Neuronal stem cell (in vitro differentiated cells): ENCODE measurements at regions not wholly inside any gene's neighbourhood (a gene's known extent, or its start where the extent isn't known, plus 50 kb on each side); places are given as distances from the start of the nearest gene placed in this dataset.

Source experiments
- DNase-seq: peaks from one replicate; pipeline ENCODE4 v3.0.0-alpha.2; 2013; ENCODE audit warnings: low spot score
- H2AFZ ChIP-seq: one replicate; pipeline ENCODE4 v1.6.1; 2013; ENCODE audit warnings: mild to moderate bottlenecking, low read length, inconsistent platforms
- H2AK5ac ChIP-seq: 2 replicates; pipeline ENCODE4 v1.6.1; 2013; ENCODE audit warnings: low read depth, mild to moderate bottlenecking, inconsistent platforms, low read length, moderate library complexity, mixed read lengths
- H2BK120ac ChIP-seq: 2 replicates; pipeline ENCODE4 v1.6.1; 2013; ENCODE audit warnings: low read depth, mild to moderate bottlenecking, inconsistent platforms, low read length, moderate library complexity, mixed read lengths
- H2BK12ac ChIP-seq: one replicate; pipeline ENCODE4 v1.6.1; 2013; ENCODE audit warnings: low read length, inconsistent platforms
- H2BK15ac ChIP-seq: 2 replicates; pipeline ENCODE4 v1.6.1; 2013; ENCODE audit warnings: mild to moderate bottlenecking, low read length, inconsistent platforms, mixed read lengths
- H2BK5ac ChIP-seq: one replicate; pipeline ENCODE4 v1.6.1; 2013; ENCODE audit warnings: inconsistent platforms, mild to moderate bottlenecking, low read length, moderate library complexity
- H3K14ac ChIP-seq: one replicate; pipeline ENCODE4 v1.6.1; 2013; ENCODE audit warnings: low read length, inconsistent platforms
- H3K18ac ChIP-seq: 2 replicates; pipeline ENCODE4 v1.6.1; 2013; ENCODE audit warnings: low read length, inconsistent platforms
- H3K23ac ChIP-seq: 2 replicates; pipeline ENCODE4 v1.6.1; 2013; ENCODE audit warnings: low read depth, mild to moderate bottlenecking, mixed read lengths, low read length, inconsistent platforms; ENCODE audit not compliant: poor library complexity
- H3K27ac ChIP-seq: replicated peaks from 3 replicates; pipeline ENCODE4 v1.5.1; 2013; ENCODE audit warnings: low read length, inconsistent platforms
- H3K27me3 ChIP-seq, 3 experiments: 2 replicates each; pipeline ENCODE4 v1.6.1; 2013; ENCODE audit warnings: low read length in 3 of 3, mild to moderate bottlenecking in 2 of 3, inconsistent platforms in 1 of 3, low read depth in 1 of 3, mixed read lengths in 1 of 3, moderate library complexity in 1 of 3; ENCODE audit not compliant: control insufficient read depth in 3 of 3, insufficient read depth in 3 of 3
- H3K36me3 ChIP-seq, 2 donors: replicated peaks in 1 of 2; 2 replicates each; pipeline ENCODE4 v1.6.1; 2013; ENCODE audit warnings: low read length in 2 of 2; ENCODE audit not compliant: control insufficient read depth in 2 of 2, insufficient read depth in 2 of 2
- H3K4ac ChIP-seq: 2 replicates; pipeline ENCODE4 v1.6.1; 2013; ENCODE audit warnings: inconsistent platforms, mild to moderate bottlenecking, low read length, moderate library complexity
- H3K4me1 ChIP-seq, 2 donors: 1 replicate in 1 of 2; 2 replicates in 1 of 2; pipeline ENCODE4 v1.6.1; 2013; ENCODE audit warnings: low read length in 2 of 2, low read depth in 1 of 2; ENCODE audit not compliant: control insufficient read depth in 2 of 2, insufficient read depth in 1 of 2
- H3K4me2 ChIP-seq: one replicate; pipeline ENCODE4 v1.6.1; 2013; ENCODE audit warnings: mild to moderate bottlenecking, low read length, inconsistent platforms; ENCODE audit not compliant: insufficient read depth, poor library complexity, severe bottlenecking
- H3K4me3 ChIP-seq, 2 donors: 2 replicates each; pipeline ENCODE4 v1.5.1; 2013; ENCODE audit warnings: low read length in 2 of 2, mild to moderate bottlenecking in 2 of 2, inconsistent platforms in 1 of 2, moderate library complexity in 1 of 2
- H3K79me1 ChIP-seq: one replicate; pipeline ENCODE4 v1.6.1; 2013; ENCODE audit warnings: low read depth, mild to moderate bottlenecking, inconsistent platforms, low read length, moderate library complexity
- H3K9ac ChIP-seq: one replicate; pipeline ENCODE4 v1.6.1; 2013; ENCODE audit warnings: mild to moderate bottlenecking, low read depth, low read length, inconsistent platforms; ENCODE audit not compliant: poor library complexity
- H3K9me3 ChIP-seq, 2 donors: replicated peaks in 1 of 2; 2 replicates each; pipeline versions ENCODE3 to v1.6.1; 2013; ENCODE audit warnings: low read length in 2 of 2, mild to moderate bottlenecking in 2 of 2, inconsistent platforms in 1 of 2, low read depth in 1 of 2, mixed read lengths in 1 of 2, moderate library complexity in 1 of 2; ENCODE audit not compliant: control insufficient read depth in 2 of 2, insufficient read depth in 1 of 2
- H4K8ac ChIP-seq: one replicate; pipeline ENCODE4 v1.6.1; 2013; ENCODE audit warnings: low read depth, mild to moderate bottlenecking, inconsistent platforms, low read length, moderate library complexity
- H4K91ac ChIP-seq: one replicate; pipeline ENCODE4 v1.6.1; 2013; ENCODE audit warnings: low read length, low read depth, mild to moderate bottlenecking, inconsistent platforms; ENCODE audit not compliant: poor library complexity
- WGBS, 2 donors: extraction: QIAGEN DNeasy Blood & Tissue Kit; methylation state at CpG; one replicate each; pipeline ENCODE4 v1.1.7; 2013; ENCODE audit warnings: missing lambda C conversion rate in 2 of 2, mixed read lengths in 1 of 2; ENCODE audit not compliant: insufficient read length in 2 of 2, insufficient replicate concordance in 1 of 2; ENCODE audit errors: extremely low coverage in 2 of 2; 5-methylcytosine and 5-hydroxymethylcytosine counted together

DNA sequence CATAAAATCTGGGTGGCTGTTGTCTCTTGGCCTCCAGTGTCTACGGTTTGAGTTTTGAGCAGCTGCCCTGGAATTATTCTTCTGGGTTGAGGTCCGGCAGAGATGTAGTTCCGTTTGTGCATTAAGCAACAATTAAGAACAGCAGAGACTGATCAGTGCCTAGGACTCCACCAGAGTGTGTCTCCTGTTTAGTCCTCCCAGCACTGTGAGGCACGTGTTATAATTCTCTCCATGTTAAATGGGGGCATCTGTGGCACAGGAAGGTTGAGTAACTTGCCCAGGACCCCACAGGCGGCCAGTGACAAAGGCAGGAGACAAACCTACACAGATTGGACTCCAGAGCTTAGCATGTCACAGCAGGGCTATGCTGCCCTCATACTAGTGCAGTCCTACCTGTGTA, 225.1 kb downstream of the CBLN1 start:
- Histone ChIP-seq H3K14ac (no peak overlapping the region), H3K4me3 (no peak overlapping the region), H2AK5ac (no peak overlapping the region), H3K27ac (no peak overlapping the region), H3K4me1 (peaks cover 0 to 10% of the 10 kb centered on the region in 2 donors), H3K9ac (no peak overlapping the region), H2BK120ac (no peak overlapping the region), H3K79me1 (no peaks in the 10 kb centered on the region), H3K4ac (no peak overlapping the region), H4K8ac (no peak overlapping the region), H2BK15ac (no peak overlapping the region), H2AFZ (no peak overlapping the region), H2BK5ac (no peak overlapping the region), H4K91ac (no peak overlapping the region), H3K9me3 (no peaks in the 10 kb centered on the region), H3K27me3 (no peaks in the 10 kb centered on the region), H3K18ac (no peak overlapping the region), H3K36me3 (no peaks in the 10 kb centered on the region), H3K23ac (no peak overlapping the region), H3K4me2 (no peak overlapping the region), H2BK12ac (no peak overlapping the region)
- no CpG with 5 or more reads among the region's 5 CpGs for WGBS, 2 donors
- no peak for DNase-seq

DNA sequence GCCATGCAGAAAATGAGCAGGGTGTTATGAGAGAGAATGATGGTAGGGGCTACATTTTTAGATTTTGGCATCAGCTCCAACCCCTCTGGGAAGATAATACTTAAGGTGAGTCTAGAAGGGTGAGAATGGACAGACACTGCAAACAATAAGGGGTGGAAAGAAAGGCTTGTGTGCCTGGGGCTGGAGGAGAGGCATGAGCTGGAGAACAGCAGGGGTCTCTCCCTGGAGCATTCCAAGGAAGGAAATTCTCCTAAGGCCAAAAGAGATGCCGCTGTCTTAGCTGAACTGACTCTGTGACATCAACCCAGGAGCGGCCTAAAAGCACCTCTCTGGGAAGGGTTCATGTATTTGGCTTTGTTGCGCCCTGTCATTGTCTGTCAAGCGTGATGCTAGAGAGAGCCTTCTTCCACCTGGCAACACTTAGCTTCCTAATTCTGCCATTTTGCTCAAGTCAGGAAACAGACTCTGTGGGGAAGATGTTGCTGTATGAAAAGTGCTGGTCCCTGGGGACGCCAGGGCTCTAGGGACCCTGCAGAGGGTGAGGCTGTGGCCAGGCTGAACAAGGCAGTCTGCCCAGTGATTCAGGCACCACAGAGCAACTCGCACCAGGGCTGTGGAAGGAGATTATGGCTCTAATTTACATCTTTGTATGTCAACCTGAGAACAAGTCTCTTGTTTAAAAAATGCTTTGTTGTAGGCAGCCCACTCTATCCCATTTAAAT, 225.7 kb downstream of the CBLN1 start:
- H3K36me3 ChIP-seq = no peaks in the 10 kb centered on the region
- H3K9me3 ChIP-seq = no peaks in the 10 kb centered on the region
- H3K18ac ChIP-seq = peak overlapping the region; percentile 15
- no peak for DNase-seq
- peaks cover 0 to 10% of the 10 kb centered on the region in 2 donors for H3K4me1 ChIP-seq
- H2BK5ac ChIP-seq = no peak overlapping the region
- no peak overlapping the region for H2AFZ ChIP-seq
- no CpG with 5 or more reads among the region's 6 CpGs for WGBS, 2 donors
- H3K79me1 ChIP-seq = no peaks in the 10 kb centered on the region
- no peak overlapping the region for H3K14ac ChIP-seq
- no peak overlapping the region for H3K4me3 ChIP-seq
- no peak overlapping the region for H3K4ac ChIP-seq
- no peak overlapping the region for H3K9ac ChIP-seq
- H3K23ac ChIP-seq = no peak overlapping the region
- no peak overlapping the region for H3K27ac ChIP-seq
- H3K4me2 ChIP-seq = no peak overlapping the region
- no peak overlapping the region for H2BK12ac ChIP-seq
- no peak overlapping the region for H4K91ac ChIP-seq
- no peaks in the 10 kb centered on the region for H3K27me3 ChIP-seq
- no peak overlapping the region for H2AK5ac ChIP-seq
- H2BK120ac ChIP-seq = no peak overlapping the region
- H4K8ac ChIP-seq = no peak overlapping the region
- no peak overlapping the region for H2BK15ac ChIP-seq

DNA sequence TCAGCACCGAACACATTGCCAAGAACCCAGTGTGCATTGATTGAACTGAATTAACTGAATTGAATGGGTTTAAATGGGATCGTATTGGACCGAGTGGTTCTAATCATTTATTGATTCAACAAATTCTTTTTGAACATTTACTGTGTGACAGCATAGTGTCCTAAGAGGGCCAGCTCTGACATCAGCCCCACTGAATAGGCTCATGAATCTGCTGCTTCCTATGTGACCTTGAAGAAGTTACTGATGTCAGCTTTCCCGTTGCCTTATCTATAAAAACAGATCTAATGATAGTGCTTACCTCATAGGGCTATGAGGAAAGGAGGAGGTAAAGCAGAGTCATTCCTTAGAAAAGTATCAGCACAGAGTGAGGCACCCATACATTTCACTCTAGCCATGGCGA, 226.3 kb downstream of the CBLN1 start:
- H2AFZ ChIP-seq = no peak overlapping the region
- no peak overlapping the region for H2BK15ac ChIP-seq
- H4K8ac ChIP-seq = no peak overlapping the region
- H3K9me3 ChIP-seq = no peaks in the 10 kb centered on the region
- H2BK12ac ChIP-seq = no peak overlapping the region
- no CpG with 5 or more reads among the region's 5 CpGs for WGBS, 2 donors
- H3K27ac ChIP-seq = no peak overlapping the region
- no peaks in the 10 kb centered on the region for H3K27me3 ChIP-seq
- H2AK5ac ChIP-seq = no peak overlapping the region
- H2BK120ac ChIP-seq = no peak overlapping the region
- H3K9ac ChIP-seq = no peak overlapping the region
- peaks cover 0 to 10% of the 10 kb centered on the region in 2 donors for H3K4me1 ChIP-seq
- H3K4me2 ChIP-seq = no peak overlapping the region
- H3K14ac ChIP-seq = no peak overlapping the region
- H3K23ac ChIP-seq = no peak overlapping the region
- no peak overlapping the region for H3K4me3 ChIP-seq
- no peak overlapping the region for H4K91ac ChIP-seq
- no peak overlapping the region for H3K4ac ChIP-seq
- H3K18ac ChIP-seq = no peak overlapping the region
- no peak for DNase-seq
- H3K36me3 ChIP-seq = no peaks in the 10 kb centered on the region
- H2BK5ac ChIP-seq = no peak overlapping the region
- H3K79me1 ChIP-seq = no peaks in the 10 kb centered on the region

DNA sequence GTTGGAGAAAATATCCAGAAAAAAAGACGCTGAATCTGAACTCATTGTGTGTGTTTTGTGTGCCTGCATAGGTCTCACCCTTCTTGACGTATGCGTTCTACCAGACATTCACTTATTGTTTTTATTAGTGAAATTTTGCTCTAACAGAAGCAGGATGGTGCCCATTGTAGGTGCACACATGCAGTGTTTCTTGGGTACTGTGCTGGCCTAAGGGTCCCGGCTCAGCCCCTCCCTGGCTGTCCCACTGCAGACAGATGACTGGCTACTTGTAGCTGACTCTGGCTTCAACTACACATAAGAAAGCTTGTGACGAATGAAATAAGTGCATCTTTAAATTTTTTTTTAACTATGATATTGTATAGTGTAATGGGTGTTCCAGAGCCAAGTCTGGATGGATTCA, 227.0 kb downstream of the CBLN1 start:
- no peak overlapping the region for H3K18ac ChIP-seq
- no peak overlapping the region for H4K8ac ChIP-seq
- no peaks in the 10 kb centered on the region for H3K9me3 ChIP-seq
- no peak overlapping the region for H4K91ac ChIP-seq
- no peaks in the 10 kb centered on the region for H3K79me1 ChIP-seq
- no CpG with 5 or more reads among the region's 5 CpGs for WGBS, 2 donors
- H2AFZ ChIP-seq = no peak overlapping the region
- H3K9ac ChIP-seq = no peak overlapping the region
- no peaks in the 10 kb centered on the region for H3K27me3 ChIP-seq
- no peak overlapping the region for H2BK5ac ChIP-seq
- no peak overlapping the region for H3K27ac ChIP-seq
- H3K4me1 ChIP-seq = peaks cover 0 to 10% of the 10 kb centered on the region in 2 donors
- H3K4me2 ChIP-seq = no peak overlapping the region
- no peak overlapping the region for H3K4ac ChIP-seq
- no peak overlapping the region for H2AK5ac ChIP-seq
- no peak overlapping the region for H2BK15ac ChIP-seq
- H2BK12ac ChIP-seq = no peak overlapping the region
- H3K36me3 ChIP-seq = no peaks in the 10 kb centered on the region
- no peak overlapping the region for H3K4me3 ChIP-seq
- no peak overlapping the region for H3K23ac ChIP-seq
- no peak overlapping the region for H3K14ac ChIP-seq
- DNase-seq = no peak
- H2BK120ac ChIP-seq = no peak overlapping the region
